ENCODE measurements at regions not wholly inside any gene's neighbourhood (a gene's known extent, or its start where the extent isn't known, plus 50 kb on each side); places are given as distances from the start of the nearest gene placed in this dataset.
"Not testable (repeated sequence)": the region's sequence is repeated elsewhere in the genome, so short reads cannot be mapped to it uniquely, and the experiment has no call there.

DNA sequence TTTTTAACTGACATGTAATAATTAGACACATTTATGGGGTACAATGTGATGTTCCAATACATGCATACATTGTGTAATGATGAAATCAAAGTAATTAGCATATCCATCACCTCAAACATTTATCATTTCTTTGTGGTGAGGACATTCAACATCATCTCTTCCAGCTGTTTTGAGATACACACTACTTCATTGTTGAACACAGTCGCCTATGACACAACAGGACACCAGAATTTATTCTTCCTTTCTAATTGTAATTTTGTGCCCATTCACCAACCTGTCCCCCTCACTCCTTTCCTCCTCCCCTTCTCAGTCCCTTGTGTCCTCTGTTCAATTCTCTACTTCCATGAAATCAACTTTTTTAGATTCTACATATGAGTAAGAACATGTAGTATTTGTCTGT is 113.4 kb upstream of the CBLB start:
- no peak for DNase-seq

DNA sequence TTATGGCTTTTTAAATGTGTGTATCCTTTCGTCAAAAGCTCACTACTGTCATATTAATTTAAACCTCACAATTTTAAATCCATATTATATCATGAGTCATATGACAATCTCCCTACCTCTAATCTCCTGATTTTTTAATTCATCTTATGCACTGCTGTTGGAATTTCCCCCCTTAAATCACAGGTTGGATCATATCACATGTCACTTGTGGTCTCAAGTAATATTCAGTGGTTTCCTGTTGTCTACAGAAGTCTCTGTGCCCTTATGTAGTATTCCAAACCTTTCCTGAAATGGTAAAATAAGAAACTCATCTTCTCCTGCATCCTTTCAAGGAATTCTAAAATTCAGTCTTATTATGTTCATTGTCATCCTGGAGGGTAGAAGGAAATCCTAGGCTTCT is 116.0 kb upstream of the CBLB start:
- no peak for DNase-seq

DNA sequence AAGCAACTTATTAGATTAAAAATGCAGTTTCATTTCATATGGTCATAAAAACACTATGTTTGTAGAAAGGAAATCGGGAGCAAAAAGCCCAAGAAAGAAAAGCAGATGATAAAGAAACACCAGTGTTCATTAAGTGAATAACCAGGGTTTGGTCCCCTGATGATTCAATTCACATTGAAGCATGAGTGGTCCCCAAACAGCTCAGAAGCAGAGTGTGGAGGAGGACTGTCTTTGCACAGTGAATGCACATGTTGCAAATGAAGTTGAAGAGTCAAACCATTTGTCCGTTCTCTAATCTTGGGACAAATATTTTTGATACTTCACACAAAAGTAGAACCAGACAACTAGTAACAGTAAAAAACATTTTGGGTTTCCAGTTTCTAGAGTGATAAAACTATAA is 117.5 kb upstream of the CBLB start:
- not testable (repeated sequence) for DNase-seq

DNA sequence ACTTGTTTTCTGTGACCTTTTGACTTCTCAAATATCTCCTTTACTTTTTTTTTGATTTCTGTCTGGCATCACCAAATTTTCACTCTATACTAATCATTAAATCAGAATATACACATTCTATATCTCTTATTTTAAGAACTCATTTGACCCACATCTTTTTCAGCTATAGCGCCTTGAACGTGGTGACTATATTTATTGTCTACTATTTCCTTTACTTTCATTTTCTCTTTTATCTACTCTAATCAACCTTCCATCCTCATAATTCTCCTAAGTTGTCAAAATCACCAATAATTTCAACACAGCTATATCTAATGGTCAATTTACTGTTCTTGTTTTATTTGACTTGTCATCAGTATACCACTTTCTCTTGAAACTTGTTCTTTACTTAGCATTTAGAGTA is 119.0 kb upstream of the CBLB start:
- no peak for DNase-seq

DNA sequence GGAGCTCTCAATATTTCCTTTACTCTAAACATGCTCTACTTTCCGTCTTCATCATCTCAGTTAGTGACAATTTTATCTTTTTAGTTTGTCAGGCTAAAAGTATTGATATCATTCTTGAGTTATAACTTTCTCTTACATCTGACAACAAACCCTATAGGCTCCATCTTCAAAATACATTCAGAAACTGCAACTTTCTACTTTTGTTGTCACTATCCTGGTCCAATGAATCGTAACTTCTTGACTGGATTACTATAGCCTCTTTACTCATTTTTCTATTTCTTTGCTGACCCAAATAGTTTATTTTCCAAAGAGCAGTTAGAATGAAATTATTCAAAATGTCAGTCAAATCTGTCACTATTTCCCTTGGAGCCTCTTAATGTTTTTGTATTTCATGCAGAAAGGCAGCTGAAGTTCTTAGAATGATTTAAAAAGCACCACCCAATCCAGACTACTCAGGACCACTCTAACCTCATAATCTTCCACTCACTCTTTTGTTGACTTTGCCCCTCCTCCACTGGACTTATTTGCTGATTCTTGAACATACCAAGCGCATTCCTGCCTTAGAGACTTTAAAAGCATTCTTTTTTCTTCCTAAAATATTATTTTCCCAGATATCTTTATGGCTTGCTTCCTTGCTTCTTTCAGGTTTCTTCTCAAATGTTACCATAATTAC is 119.9 kb upstream of the CBLB start:
- no peak for DNase-seq

DNA sequence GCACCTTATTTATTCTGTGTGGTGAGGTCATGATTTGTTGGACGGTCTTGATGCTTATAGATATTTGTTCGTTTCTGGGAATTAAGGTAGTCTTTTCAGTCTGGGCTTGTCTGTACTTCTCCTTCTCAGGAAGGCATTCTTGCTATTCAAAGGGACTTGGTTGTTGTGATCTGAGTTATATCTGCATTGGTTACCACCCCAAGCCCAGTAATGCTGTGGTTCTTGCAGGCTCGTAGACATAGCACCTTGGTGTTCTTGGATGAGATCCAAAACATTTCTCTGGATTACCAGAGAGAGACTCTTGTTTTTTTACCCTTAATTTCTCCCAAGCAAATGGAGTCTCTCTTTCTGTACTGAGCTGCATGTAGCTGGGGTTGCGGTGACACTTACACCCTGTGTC is 128.0 kb upstream of the CBLB start:
- no peak for DNase-seq

DNA sequence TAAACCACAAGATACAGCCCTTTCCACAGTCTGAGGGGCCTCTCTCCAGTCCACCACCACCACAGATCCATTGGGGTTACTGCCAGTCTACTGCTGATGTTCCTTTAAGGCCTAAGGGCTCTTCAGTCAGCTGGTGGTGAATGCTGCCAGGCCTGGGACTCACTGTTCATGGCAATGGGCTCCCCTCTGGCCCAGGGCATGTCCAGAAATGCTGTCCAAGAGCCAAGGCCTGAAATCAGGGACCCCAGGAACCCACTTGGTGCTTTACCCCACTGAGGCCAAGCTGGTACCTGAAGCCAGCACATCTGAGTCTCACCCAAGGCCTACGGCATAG is 128.6 kb upstream of the CBLB start:
- DNase-seq, result no peak

DNA sequence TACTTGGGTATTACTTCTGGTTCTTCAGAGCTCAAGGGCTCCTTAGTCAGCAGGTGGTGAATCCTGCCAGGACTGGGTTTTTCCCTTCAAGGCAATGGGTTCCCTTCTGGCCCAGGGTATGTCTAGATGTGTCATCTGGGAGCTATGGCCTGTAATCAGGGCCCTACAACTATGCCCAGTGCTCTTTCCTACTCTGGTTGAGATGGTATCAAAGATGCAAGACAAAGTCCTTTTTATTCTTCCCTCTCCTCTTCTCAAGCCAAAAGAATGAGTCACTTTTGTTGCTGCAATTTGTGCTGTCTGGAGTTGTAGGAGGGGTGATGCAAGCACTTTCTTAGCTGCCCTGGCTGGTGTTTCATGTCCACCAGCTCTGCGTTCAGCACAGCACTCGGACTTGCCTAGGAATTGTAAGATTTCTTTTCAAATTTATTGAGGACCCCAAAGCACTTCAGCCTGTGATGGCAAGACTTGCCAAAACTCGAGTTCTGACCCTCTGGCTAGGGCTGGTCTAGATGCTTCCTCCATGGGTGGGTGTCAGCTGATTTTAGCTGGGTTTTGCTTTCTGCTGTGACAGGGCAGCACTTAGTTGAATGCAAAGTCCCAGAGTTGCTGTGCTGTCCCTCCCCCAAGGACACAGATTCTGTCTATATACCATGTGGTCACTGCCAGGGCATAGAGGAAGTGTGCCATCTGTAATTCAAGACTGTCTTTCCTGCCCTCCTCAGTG is 129.2 kb upstream of the CBLB start:
- no peak for DNase-seq

DNA sequence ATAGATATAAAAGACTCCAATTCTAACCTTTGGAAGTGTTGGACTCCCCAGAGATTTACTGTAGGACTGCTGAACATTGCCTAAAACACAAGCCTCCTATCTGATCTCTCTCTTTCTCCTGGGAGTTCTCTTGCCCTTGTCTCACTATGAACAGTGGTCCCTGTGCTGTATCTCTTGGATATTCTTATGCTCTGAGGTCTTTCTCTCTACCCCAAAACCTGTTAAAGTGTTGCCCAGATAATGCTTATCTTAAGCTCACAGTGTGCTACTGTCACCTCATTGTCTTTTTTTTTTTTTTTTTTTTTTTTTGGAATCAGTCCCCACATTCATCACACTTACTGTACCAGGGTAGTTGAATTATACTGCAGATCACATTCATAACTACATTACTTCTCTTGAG is 131.0 kb upstream of the CBLB start:
- no peak for DNase-seq

DNA sequence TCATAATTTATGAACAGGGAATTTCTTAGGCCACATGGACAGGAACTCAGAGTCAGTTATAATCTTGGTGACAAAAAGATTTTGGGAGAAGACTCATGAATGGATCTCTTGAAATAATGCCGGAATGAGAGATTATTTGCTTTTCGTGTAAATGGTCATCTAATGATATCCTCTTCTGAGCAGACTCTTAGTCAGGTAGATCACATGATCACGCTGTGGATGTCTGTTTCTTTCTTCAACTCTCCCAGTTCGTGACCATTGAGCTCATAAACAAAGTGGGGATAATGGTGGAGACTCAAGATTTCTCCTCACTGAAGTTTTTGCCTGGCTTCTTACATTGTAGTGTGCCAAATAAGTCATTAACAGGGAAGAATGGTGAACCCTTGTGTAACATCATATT is 133.1 kb upstream of the CBLB start:
- DNase-seq, result no peak

DNA sequence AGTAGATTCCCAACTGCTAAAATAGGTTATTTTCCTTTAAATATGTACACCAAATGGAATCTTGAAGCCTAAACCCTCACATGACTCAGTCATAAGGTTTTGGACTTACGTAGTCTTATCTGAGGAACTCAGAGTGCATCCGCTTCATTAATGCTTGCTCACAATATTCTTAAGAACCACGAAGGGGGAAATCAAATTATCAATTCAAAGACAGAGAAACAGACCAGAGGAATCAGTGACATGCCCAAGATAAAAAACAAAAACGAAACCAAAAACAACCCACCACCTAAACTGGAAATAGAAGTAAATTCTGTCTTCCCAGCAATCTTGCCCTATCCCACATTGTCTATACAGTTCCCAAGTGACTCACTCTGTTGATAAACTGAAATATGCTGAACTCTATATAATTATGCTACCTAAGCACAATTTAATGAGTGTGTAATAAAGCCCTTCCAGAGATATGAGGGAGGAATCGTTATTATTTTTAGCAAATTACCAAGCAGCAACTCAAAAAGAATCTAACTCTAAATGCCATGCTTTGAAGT is 135.4 kb upstream of the CBLB start:
- DNase-seq, result no peak

DNA sequence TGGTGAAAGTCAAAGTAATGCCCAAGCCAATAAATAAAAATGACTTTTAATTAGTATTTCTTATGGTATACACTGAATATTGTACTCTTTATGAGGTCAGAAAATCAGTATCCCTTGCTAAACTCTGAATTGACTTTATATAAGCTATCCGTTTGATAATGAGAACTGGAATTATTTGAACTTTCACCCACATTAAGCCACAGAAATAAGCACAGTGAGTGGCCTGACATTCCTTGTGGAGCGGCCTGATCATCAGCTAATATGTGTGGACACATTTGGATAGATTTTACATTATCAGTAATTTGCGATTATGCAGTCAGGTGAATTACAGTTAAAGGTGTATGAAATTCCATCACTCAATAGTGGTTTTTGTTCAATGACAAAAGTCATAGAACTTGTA is 136.0 kb upstream of the CBLB start:
- DNase-seq, result no peak

DNA sequence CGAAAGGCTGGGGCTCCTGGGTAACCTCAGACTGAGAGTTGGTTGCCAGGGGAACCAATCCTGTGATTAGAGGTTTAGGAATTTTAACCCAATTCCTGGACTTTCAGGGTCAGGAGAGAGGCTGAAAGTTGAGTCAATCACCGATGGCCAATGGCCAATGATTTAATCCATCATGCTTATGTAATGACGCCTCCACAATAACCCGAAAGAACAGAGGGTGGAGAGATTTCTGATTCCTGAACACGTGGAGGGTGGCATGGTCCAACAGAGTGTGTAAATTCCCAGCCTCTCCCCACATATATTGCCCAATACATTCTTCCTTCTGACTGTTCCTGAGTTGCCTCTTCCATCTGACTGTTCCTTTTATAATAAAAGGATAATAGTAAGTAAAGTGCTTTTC is 137.2 kb upstream of the CBLB start:
- DNase-seq, result no peak

DNA sequence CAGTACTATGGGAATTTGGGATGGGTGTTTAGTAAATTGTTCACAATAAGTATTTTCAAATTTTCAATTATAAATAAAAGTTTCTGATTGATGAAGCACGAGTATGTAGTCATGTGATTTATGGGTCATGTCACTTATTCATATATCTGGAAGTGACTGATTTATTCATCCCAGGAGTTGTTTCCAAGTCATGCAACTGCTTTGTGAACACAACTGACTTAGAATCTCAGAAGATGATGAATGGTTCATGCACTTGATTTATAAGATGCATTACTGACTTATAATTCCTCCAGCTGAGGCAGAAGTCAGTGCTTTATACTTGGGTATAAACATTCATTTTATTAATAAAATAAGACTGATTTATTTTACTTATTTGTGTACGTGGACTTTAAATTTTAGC is 137.8 kb upstream of the CBLB start:
- no peak for DNase-seq

DNA sequence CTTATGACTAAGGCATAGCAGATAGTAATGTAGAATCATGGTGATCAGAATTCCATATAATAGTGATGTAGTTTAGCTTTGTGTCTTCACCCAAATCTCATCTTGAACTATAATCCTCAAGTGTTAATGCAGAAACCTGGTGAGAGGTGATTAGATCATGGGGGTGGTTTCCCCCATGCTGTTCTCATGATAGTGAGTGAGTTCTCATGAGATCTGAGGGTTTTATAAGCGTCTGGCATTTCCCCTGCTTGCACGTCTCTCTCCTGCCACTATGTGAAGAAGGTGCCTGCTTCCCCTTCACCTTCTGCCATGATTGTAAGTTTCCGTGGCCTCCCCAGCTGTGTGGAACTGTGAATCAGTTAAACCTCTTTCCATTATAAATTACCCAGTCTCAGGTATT is 138.7 kb upstream of the CBLB start:
- DNase-seq, result no peak

DNA sequence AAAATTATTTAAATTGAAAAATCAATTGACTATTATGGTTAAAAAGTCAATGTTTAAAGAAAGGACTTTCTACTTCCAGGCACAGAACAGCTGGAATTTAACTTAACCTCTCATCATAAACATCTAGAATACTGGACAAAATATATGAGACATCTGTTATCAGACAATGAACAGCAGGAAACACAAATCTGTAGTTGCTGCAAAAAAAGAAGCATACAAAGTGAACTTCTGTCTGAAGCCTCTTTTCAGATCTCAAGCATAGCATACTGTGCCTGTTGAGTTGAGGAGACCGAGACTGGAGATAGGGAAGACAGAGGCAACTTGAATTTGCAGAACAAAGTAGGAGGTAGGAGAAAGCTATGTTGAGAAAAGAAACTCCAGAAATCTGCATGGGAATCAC is 140.0 kb upstream of the CBLB start:
- no peak for DNase-seq

DNA sequence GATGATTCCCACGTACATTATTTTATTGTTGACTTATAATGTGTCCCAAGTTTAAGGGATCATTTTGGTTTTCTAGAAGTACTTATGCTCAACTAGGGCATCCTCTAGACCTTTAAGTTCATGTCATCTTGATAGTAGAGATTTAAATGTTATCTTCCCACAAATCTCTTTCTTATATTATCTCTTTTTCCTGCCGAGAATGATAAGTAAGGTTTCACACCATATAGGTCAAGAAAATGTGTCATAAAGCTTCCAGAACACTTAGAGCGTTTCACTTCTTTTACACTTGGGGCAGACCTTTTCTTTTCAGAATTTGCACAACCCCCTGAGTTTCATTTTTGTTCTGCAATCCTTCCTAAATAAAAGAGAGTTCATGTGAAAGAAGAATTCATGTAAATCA is 142.0 kb upstream of the CBLB start:
- no peak for DNase-seq

DNA sequence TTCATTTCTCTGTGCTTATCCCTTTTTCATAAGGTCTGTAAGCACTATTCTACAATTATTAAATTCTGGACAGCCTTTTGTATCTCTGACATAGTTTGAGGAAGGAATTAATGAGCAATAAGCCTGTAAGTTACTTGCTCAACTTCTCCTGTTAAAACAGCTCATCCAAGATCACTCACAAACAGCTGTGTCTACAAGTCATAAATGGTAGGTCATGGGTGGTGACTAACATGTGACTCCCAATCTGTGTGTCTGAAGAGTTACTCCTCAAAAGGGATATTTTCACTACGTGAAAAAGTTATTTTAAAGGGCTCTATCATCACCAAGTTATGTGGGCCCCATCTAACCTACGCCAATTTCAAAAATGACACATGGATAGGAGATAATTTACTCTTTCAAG is 145.2 kb upstream of the CBLB start:
- no peak for DNase-seq

DNA sequence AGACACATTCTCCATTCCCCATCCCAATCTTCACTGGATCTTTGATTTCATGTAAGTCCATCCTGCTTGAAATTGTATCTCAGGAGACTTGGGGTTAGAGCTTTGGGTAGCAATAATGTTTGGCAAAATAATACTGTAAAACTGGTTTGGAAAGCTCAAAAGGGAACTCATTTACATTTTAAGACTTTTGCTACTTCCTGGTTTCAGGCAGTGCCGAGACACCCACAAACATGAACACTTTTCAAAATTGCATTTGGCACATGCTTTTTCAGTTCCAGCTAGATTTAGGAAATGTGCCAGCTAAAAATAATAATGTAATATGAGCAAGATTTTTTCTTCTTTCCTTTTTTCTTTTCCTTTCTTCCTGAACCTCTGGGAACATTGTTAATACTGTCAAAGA is 145.7 kb upstream of the CBLB start:
- no peak for DNase-seq

DNA sequence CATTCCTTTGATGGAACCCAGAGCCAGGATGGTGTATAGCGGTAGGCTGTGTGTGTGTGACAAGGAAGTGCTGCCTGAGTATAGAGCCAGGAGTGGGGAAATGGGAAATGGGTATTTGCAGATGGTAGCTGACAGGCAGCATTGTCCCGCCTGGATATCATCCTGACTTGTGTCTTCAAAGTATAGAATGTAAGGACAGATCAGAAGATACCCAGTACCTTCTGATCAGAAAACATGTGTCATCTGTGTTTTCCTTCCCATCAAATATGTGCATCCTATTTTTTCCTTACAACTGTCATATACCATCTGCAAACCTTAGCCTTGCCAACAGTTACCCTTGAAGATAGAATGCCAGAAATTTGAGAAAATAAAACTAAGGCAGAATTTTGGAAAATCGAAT is 146.2 kb upstream of the CBLB start:
- DNase-seq, result no peak

DNA sequence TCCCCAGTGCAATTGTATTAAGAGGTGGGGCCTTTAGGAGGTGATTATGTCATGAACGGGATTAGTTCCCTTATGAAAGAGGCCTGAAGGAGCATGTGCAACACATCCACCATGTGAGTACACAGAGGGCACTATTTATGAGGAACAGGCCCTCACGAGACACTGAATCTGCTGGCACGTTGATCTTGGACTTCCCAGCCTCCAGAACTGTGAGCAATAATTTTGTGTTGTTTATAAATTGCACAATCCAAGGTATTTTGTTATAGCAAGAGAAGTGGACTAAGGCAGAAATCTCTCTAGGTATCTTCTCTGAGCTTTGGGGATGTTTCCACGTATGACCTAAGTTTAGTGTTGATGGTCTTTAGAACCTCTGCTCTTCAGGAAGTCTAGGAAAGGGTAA is 149.3 kb upstream of the CBLB start:
- no peak for DNase-seq

DNA sequence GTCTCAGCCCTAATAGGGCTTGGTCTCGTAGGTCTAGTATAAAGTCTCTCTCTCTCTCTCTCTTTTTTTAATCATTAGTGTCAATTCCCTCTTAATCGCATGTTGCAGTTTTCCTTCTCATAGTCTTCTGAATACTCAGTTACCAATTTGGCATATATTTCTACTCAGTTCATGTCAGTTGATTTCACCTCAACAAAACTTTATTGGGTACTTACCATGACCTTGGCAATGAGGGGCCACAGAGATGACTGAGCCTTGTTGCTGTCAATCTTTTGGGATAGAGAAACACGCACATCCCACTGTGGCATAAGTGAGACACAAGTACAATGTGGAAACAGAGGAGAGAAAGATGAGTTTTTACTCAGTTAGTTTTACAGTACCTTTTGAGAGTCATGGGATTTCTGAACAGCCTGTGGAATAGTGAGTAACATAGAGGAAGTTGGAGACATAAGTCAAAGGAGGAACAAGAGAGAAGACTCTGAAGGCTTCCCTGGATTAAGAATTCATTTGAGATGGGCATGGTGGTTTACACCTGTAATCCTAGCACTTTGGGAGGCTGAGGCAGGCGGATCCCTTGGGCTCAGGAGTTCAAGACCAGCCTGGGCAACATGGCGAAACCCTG is 150.2 kb upstream of the CBLB start:
- no peak for DNase-seq

DNA sequence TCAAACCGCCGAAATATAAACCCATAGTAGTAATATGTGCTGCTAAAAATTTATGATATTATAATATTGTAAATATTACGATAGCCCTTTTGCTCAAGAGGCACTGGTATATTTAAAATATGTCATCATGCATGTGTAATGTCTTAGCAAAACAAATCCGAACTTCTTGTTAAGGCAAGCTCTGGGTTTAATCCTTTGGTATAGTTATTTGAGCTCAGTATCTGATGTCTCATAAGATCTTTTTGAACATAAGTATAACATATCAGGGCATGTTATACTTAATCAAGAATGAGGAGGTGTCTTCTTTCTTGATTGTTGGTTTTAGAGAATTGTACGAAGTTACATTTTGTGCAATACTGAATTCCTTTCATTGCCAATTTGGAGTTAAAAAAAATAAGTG is 154.1 kb upstream of the CBLB start:
- no peak for DNase-seq

DNA sequence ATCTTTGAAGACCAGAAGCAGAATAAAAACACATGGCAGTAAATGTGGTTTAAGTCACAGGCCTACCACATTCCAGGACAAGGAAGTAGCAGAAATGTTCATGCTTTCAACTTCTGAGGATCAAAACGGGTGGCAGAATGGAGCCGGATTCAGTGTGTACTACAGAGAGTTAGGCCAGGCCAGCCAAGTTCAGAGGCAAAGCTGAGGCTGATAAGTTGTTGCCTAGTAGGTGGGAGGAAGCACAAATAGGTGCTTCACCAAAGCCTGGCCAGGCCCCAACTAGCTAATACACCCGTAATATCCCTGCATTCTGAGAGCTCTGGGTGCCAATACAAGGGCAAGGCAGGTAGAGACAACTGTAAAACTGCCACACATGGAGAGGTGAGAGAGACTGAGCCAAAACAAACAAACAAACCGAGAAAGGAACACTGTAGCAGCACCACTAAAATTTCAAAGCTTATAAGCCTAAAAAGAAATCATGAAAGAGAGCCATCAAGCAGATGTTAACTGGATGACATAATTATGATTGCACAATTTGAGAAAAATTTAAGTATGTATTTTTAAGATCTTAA is 156.4 kb upstream of the CBLB start:
- no peak for DNase-seq
